ENCODE measurements at regions not wholly inside any gene's neighbourhood (a gene's known extent, or its start where the extent isn't known, plus 50 kb on each side); places are given as distances from the start of the nearest gene placed in this dataset.
A peak's percentile ranks its signal among the peaks of the same experiment; 100 is the strongest.
"Not testable (repeated sequence)": the region's sequence is repeated elsewhere in the genome, so short reads cannot be mapped to it uniquely, and the experiment has no call there.

DNA sequence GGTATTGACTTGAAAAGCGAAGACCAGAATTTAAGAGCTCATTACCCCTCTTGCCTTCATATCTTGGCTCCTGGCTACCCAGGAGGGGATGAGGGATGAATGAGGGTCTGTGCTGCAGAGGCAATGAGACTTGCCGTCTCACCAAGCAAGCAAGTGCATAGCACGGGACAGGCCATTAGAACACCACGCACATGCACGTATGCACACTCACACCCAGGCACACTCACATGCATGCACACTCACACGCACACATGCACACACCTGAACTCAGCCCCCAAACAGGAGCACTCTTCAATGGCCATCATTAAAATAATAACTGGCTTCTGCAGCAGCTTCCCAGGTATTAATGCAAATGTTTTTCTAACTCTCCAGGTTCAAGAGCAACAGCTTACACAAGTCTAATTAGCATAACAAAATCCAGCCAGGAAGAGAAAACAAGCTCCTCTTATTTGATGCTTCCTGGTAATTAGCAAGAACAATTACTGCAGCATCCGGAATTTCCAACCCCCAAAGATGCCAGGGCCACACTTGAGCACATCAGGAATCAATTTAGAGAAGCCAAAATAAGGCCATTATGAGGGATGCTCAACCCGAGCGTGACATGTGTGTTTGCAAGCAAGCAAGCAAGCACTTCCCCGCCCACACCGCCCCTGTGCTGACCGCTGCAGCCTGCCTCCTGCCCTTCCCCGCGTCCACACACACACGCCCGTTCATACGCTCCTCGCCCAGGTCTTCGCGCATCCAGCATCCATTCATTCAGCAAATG lies 171.6 kb upstream of the TNRC6C start:
- no peak for DNase-seq

DNA sequence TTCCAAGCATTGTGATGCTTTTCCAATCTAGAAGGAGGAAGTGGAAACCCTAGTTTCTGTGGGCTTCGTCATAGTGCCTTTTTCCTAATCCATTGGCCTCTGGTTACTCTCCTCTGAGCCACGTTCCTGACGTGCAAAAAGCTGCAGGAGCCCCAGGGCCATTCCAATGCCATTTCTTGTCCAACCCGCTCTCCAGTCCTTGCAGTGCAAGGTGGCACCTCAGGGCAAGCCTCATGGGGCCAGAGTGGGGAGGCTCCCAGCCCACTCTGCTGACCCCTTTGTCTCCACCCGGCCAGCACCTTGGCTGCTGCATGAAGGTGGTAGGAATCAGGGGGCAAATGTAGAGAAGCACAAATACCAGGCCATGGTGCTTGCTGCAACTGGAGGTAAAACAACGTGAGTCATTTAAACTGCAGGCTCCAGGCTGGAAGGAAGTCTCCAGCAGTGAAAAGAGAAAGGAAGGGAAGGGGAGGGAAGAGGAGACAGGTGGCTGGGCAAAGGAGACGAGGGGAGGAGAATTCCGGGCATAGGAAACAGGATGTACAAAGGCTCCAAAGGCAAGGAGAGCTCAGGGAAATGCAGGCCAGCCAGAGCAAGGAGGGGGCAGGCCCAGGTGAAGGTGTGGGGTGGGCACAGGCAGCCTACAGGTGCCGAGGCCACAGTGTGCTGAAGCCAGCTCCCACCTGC lies 168.2 kb upstream of the TNRC6C start:
- no peak for DNase-seq

GRCh38 chr17:77792626-77793025 lies 165.9 kb upstream of the TNRC6C start:
- DNase-seq, result no peak

- no peak for DNase-seq
These were observed 165.1 kb upstream of the TNRC6C start for GRCh38 chr17:77793146-77793970.

DNA sequence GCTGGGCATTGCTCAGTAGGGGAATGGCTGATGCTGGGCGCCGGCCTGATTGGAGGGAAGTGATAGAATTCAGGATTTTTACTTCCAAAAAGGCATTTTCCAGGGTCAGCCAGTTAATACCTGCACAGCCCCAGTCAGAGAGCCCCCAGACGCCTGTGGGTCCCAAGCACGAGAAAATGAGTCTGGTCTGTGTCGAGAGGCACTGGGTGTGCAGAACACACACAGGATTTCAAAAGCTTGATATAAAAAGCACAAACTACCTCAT lies 164.6 kb upstream of the TNRC6C start:
- DNase-seq, result no peak

GRCh38 chr17:77794846-77795245 lies 163.7 kb upstream of the TNRC6C start:
- no peak for DNase-seq

DNA sequence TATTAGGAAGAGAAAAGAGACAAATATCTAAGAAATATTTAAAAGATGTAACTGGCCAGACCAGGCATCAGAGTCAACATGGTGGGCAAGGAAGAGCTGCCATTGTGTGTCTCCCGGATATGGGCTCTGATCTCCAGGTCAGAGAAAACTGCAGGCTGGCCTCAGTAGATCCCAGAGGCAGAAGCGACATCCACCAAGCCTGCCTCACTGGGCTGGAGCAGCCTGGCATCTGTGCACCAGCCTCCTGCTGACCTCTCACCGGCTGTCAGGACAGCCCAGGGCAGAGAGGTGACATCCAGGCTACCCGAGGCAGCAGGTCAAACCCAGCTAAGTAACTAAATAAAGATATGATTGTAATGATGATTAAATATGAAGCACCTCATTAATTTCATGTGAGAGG lies 162.8 kb upstream of the TNRC6C start:
- no peak for DNase-seq

DNA sequence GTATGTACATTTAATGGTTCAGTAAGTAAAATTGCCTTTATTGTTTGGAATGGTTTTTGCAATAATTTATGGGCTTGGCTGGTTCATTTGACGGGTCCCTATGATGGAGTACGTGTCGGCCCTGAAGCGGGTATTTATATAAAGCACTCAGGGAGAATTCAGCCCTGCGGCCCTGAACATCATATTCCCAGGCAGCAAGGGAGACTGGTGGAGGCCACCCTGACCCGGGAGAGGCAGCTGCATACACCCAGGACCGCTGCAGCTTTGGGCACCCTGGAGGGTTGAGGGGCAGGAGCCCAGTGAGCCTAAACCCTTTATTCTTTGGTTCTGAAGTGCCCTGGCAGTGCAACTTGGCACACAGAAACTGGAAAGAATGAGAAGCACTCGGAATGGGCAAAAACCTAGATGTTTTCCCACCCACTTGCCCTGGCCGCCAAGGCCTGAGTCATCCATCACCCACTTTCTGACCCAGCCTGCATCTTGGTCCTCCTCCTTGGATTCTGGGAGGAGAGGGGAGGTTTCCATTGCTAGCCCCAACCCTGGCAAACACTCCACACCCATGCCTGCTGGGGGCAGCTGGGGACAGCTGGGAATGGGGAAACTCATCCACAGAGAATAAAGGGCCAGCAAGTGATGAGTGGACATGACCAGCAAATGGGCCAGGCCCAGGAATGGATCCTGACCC lies 162.2 kb upstream of the TNRC6C start:
- DNase-seq, result peak; percentile 45

DNA sequence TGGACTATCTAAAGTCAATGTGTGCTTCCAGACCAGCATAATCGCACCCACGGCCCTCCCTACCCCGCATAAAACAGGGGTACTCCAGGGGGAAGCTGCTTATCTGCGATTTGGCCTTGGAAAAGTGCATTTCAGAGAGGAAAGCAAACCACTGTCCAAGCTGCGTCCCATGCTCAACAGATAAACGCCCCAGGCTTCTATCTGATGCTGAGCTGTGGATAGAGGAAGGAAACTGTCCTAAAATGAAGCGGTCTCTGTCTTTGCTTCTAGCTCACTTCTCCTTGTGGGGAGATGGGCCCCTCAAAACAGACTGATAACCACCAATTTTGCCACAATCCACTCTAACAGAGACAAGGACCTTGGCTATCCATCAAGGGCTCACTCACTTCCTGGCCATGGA lies 160.5 kb upstream of the TNRC6C start:
- no peak for DNase-seq

GRCh38 chr17:77798481-77798880 lies 160.0 kb upstream of the TNRC6C start:
- no peak for DNase-seq

- no peak for DNase-seq
These were observed 157.7 kb upstream of the TNRC6C start for GRCh38 chr17:77800816-77801215.

DNA sequence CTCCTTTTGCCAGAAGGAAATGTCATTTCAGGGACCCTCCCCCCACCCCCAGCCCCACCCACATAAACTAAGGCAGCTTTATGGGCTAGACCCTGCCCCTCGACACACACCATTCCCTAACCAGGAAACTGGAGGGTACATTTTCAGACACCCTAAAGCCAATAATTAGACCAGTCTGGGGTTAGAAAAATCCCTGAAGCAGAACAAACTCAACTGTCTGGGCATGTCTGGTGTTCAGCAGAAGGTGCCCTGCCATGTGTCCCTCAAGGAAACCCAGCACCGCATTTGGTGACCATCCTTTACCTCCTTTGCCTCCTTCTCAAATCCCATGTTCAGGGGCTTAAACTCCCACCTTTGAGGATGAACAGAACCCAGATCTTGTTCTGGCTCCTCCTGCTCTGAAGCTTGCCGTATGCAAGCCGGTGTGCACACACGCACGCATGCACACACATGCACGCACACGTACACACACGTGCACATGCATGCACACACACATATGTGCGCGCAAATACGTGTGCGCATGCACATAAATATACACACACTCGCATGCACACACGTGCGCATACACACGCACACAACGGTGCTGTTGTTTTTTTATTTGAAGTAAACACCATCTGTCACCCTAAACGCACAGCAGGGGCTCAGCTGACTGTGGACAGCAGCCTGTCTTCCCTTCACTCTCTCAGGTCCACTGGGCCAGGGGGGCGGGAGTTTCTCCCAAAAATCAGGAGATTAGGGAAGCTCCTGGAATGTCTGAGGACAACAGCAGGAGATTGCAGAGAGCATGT lies 156.8 kb upstream of the TNRC6C start:
- no peak for DNase-seq

GRCh38 chr17:77802333-77802615 lies 156.2 kb upstream of the TNRC6C start:
- DNase-seq, result no peak

GRCh38 chr17:77802811-77803220 lies 155.7 kb upstream of the TNRC6C start:
- no peak for DNase-seq

DNA sequence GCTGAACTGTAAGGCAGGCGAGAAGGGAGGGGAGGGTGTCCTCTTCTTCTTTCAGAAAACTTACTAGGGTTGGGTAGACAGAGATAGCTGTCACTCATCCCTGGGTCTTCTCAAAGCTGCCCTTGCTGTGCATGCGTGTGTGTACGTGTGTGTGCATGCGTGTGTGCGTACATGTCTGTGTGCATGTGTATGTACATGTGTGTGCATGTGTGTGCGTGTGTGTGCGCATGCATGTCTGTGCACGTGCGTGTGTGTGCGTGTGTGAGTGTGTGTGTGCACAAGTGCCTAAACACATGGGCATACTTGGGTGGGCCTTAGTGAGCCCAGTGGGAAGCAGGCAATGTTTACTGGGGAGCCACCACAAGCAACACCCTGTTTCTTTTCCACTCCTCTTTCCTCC lies 154.8 kb upstream of the TNRC6C start:
- no peak for DNase-seq

DNA sequence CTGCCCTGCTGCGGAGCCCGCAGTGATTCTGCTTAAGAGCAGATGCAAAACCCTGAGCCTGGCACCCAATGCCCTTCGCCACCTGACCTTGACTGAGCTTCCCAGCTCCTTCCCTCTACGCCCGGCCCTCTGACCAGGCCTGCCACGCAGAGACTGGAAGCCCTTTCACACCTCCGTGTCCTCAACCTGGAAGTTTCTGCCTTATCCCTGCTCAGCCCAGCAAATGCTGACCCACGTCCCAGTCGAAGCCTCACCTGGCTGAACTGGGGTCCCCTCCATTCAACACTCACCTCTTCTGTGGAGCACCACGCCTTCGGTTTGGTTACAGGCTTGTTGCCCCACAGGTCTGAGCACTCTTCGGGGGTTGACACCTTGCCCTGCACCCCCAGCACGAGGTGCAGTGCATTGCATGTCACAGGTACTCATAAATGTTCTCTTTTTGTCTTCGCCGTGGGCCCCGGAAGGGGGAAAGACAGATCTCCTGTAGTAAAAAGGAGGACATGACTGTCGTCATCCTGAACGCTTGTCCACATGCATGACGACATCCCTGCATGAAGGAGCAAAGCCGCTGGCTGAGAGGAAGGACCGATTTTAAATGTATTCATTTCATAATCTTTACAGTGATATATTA lies 153.6 kb upstream of the TNRC6C start:
- DNase-seq, result no peak

DNA sequence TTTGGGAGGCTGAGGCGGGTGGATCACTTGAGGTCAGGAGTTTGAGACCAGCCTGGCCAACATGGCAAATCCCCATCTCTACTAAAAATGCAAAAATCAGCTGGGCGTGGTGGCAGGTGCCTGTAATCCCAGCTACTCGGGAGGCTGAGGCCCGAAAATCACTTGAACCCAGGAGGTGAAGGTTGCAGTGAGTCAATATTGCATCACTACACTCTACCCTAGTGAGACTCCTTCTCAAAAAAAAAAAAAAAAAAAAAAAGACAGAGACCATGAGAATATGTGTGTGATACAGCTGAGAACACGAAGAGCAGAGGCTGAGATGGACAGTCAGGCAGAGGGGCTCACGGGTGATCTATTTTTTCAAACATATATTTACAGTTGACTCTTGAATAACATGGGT lies 152.5 kb upstream of the TNRC6C start:
- not testable (repeated sequence) for DNase-seq

GRCh38 chr17:77807051-77807745 lies 151.3 kb upstream of the TNRC6C start:
- no peak for DNase-seq

- DNase-seq, result no peak
These were observed 150.6 kb upstream of the TNRC6C start for GRCh38 chr17:77807746-77808441.

GRCh38 chr17:77808686-77809425 lies 149.6 kb upstream of the TNRC6C start:
- no peak for DNase-seq
